Dermis blood vessel endothelial cell (primary cell): ENCODE measurements at regions not wholly inside any gene's neighbourhood (a gene's known extent, or its start where the extent isn't known, plus 50 kb on each side); places are given as distances from the start of the nearest gene placed in this dataset.

Experiments
- DNase-seq: peaks from one replicate; pipeline ENCODE4 v3.0.0; 2010

- no peak for DNase-seq
These were observed 52.0 kb upstream of the ABL1 start for GRCh38 chr9:130782886-130783530.

- no peak for DNase-seq
These were observed 50.0 kb upstream of the ABL1 start for GRCh38 chr9:130785053-130785452.
